ENCODE measurements at regions not wholly inside any gene's neighbourhood (a gene's known extent, or its start where the extent isn't known, plus 50 kb on each side); places are given as distances from the start of the nearest gene placed in this dataset.

- TF ChIP-seq CTCF (IDR thresholded peaks at IDR 0.05; ENCODE audit: control extremely low read depth in 1 of 3, insufficient read depth in 1 of 3, low read depth in 1 of 3, low read length in 3 of 3) (no peak), RFX5 (IDR thresholded peaks at IDR 0.05; ENCODE audit: borderline replicate concordance, low read depth, low read length) (no peak), MAFK (IDR thresholded peaks at IDR 0.05; ENCODE audit: low read depth, low read length) (no peak), HDAC6 (IDR thresholded peaks at IDR 0.05; ENCODE audit: low read depth, low read length) (no peak), ZNF274 (IDR thresholded peaks at IDR 0.05; ENCODE audit: borderline replicate concordance, extremely low read depth, low read length) (no peak), SP1 (IDR thresholded peaks at IDR 0.05; ENCODE audit: low read depth, low read length) (no peak)
Measured at GRCh38 chr14:49999146-49999761, 106.4 kb downstream of the ARF6 start (continued).

All from H1 (cell line).